ENCODE measurements at regions not wholly inside any gene's neighbourhood (a gene's known extent, or its start where the extent isn't known, plus 50 kb on each side); places are given as distances from the start of the nearest gene placed in this dataset.

DNA sequence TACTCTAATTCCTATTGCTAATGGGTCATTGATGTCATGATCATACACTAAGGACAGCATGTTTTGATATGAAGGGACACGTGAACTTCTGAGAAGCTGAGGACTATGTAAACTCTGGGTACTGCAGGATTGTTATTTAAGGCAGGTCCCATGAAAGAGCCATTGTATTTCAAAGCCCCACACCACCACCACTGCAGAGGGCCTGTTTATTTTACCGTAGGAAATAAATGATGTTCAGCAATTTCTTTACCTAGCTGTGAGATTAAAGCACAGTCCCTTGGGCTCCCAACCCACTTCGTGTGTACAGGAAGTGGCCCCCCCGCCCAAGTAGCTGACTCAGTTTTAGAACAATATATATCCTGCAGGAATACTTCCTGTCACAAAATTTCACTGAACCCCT, 89.8 kb upstream of the ACSL4 start:
- no peak for DNase-seq
- Histone ChIP-seq H3K9me3 (ENCODE audit: control insufficient read depth, low read length) (no peaks in the 10 kb centered on the region), H3K27me3 (replicated peaks; ENCODE audit: control insufficient read depth, insufficient read depth, low read length, poor library complexity, severe bottlenecking) (no peaks in the 10 kb centered on the region), H3K4me3 (ENCODE audit: insufficient read depth, low read depth, low read length, poor library complexity, severe bottlenecking) (no peak overlapping the region), H3K36me3 (ENCODE audit: control insufficient read depth, insufficient read depth, low read length) (no peaks in the 10 kb centered on the region), H3K4me1 (ENCODE audit: control insufficient read depth, insufficient read depth, low read length, poor library complexity, severe bottlenecking) (no peaks in the 10 kb centered on the region), H3K27ac (ENCODE audit: insufficient read depth, low read length, poor library complexity, severe bottlenecking) (no peak overlapping the region)

DNA sequence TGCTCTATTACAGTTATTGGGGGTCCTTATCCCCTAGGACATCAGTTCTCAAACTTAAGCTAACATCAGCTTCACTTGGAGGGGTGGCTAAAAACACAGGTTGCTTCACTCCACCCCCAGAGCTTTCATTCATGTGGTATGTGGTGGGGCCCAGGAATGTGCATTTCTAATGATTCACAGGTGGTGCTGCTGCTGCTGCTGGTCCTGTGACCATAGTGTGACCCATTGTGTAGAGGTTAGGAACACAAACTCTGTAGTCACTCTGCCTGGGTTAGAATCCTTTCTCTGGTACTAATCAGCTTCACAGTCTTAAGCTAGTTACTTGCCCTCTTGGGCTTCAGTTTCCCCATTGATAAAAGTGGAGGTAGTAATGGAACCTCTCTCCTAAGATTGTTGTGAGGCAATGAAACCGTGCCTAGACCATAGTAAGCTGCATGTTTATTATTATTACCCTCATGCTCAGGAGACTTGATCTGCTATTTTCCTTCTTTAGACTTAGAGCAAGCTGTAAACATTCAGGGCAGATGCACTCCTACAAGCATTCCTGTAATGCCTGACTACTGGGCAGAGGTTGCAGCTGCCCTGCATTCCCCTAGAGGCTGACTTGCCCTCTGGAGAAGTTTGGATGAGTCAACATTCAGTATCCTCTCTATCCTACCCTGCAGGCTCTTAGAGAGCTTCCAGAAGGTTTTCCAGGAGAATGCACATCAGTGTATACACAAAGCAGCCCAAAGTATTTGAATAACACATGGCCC, 94.1 kb upstream of the ACSL4 start:
- Histone ChIP-seq H3K36me3 (ENCODE audit: control insufficient read depth, insufficient read depth, low read length) (no peaks in the 10 kb centered on the region), H3K9me3 (ENCODE audit: control insufficient read depth, low read length) (no peaks in the 10 kb centered on the region), H3K4me1 (ENCODE audit: control insufficient read depth, insufficient read depth, low read length, poor library complexity, severe bottlenecking) (no peaks in the 10 kb centered on the region), H3K27me3 (replicated peaks; ENCODE audit: control insufficient read depth, insufficient read depth, low read length, poor library complexity, severe bottlenecking) (no peaks in the 10 kb centered on the region), H3K4me3 (ENCODE audit: insufficient read depth, low read depth, low read length, poor library complexity, severe bottlenecking) (no peak overlapping the region), H3K27ac (ENCODE audit: insufficient read depth, low read length, poor library complexity, severe bottlenecking) (no peak overlapping the region)
- no peak for DNase-seq

DNA sequence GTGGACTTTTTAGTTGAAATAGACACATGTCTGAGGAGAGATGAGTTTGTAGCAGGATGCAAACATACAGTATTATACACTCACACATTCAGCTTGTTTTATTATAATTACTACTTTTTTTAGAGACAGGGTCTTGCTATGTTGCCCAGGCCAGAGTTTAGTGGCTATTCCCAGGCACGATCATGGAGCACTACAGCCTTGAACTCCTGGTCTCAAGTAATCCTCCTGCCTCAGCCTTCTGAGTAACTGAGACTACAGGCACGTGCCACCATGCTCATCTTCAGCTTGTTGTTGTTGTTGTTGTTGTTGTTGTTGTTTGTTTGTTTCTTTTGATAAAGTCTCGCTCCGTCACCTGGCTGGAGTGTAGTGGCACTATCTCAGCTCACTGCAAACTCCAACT, 94.7 kb upstream of the ACSL4 start:
- no peaks in the 10 kb centered on the region for H3K4me1 ChIP-seq (ENCODE audit: control insufficient read depth, insufficient read depth, low read length, poor library complexity, severe bottlenecking)
- no peaks in the 10 kb centered on the region for H3K36me3 ChIP-seq (ENCODE audit: control insufficient read depth, insufficient read depth, low read length)
- no peak for DNase-seq
- H3K27ac ChIP-seq (ENCODE audit: insufficient read depth, low read length, poor library complexity, severe bottlenecking) = no peak overlapping the region
- no peaks in the 10 kb centered on the region for H3K27me3 ChIP-seq (replicated peaks; ENCODE audit: control insufficient read depth, insufficient read depth, low read length, poor library complexity, severe bottlenecking)
- no peak overlapping the region for H3K4me3 ChIP-seq (ENCODE audit: insufficient read depth, low read depth, low read length, poor library complexity, severe bottlenecking)
- H3K9me3 ChIP-seq (ENCODE audit: control insufficient read depth, low read length) = no peaks in the 10 kb centered on the region

DNA sequence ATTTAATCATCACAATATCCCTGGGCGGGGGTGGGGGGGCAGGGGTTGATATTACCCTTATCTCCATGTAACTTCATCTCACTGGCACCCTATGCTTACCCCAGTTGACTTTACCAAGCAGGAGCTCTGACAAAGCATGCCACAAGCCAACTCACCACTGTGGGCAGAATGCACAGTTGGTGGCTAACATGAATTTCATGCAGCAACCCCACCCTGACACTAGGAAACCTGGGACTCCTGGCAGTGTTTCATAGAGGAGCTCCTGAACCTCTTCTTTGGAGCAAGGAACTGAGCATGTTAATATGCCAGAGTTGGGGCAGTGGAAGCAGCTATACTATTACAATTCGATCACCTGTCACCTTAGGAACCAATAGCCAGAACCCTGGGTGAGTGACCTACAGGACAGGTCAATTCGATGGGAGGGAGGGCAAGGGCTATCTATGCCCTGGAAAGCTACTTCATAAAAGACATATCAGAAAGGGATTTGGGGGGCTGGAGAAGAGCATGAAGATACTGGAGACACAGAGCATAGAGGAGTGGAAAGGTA, 97.2 kb upstream of the ACSL4 start:
- Histone ChIP-seq H3K27me3 (replicated peaks; ENCODE audit: control insufficient read depth, insufficient read depth, low read length, poor library complexity, severe bottlenecking) (no peaks in the 10 kb centered on the region), H3K27ac (ENCODE audit: insufficient read depth, low read length, poor library complexity, severe bottlenecking) (no peak overlapping the region), H3K4me1 (ENCODE audit: control insufficient read depth, insufficient read depth, low read length, poor library complexity, severe bottlenecking) (no peaks in the 10 kb centered on the region), H3K9me3 (ENCODE audit: control insufficient read depth, low read length) (no peaks in the 10 kb centered on the region), H3K4me3 (ENCODE audit: insufficient read depth, low read depth, low read length, poor library complexity, severe bottlenecking) (no peak overlapping the region), H3K36me3 (ENCODE audit: control insufficient read depth, insufficient read depth, low read length) (no peaks in the 10 kb centered on the region)
- DNase-seq = no peak

DNA sequence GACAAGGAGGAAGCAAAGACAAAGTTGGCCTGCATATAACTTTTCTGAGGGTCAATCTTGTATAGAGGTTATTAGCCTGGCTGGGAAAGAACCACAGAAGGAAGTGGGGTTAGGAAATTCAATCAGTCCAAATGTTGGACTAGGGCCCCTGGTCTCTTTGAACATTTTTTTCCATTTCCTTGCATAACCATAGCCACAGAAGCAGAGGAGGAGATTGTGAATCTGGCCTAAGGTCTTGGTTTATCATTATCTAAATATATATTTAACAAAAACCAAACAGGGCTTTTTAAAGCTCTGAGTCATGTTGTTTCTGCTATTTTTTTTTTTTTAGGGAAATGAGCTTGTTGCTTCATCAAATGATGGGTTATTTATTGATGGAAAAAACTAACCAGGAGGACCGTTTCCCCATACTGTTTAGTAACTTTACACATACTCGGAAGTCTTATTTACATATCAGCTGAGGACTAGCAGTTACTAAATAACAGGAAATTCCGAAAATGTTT, 97.7 kb upstream of the ACSL4 start:
- no peaks in the 10 kb centered on the region for H3K4me1 ChIP-seq (ENCODE audit: control insufficient read depth, insufficient read depth, low read length, poor library complexity, severe bottlenecking)
- no peaks in the 10 kb centered on the region for H3K36me3 ChIP-seq (ENCODE audit: control insufficient read depth, insufficient read depth, low read length)
- no peaks in the 10 kb centered on the region for H3K27me3 ChIP-seq (replicated peaks; ENCODE audit: control insufficient read depth, insufficient read depth, low read length, poor library complexity, severe bottlenecking)
- DNase-seq = no peak
- H3K9me3 ChIP-seq (ENCODE audit: control insufficient read depth, low read length) = no peaks in the 10 kb centered on the region
- no peak overlapping the region for H3K4me3 ChIP-seq (ENCODE audit: insufficient read depth, low read depth, low read length, poor library complexity, severe bottlenecking)
- no peak overlapping the region for H3K27ac ChIP-seq (ENCODE audit: insufficient read depth, low read length, poor library complexity, severe bottlenecking)

DNA sequence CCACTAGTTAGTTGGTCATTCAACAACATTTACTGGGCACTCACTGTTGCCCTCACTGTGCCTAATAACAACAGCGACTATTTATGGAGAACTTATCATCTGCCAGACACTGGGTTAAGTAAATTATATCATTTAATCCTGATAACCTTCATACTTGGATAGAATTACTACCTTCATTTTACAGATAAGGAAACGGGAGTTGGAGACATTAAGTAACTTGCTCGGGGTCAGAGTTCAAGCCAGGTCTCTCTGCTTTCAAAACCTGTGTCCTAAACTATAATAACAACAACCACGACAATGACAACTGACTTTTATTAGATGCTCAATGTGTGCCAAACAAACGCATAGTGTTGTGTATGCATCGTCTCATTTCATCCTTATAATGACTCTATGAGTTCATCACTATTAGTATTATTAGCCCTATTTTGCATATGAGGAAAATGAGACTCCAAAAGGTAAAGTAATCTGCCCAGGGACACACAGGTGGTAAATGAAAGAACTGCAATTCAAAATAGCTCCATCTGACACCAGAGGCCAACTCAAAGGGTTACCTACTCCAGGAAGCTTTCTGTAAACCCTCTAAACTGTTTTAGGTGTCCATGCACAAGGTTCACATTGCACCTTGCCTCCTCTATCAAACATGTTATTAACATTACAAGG, 98.4 kb upstream of the ACSL4 start:
- Histone ChIP-seq H3K4me3 (ENCODE audit: insufficient read depth, low read depth, low read length, poor library complexity, severe bottlenecking) (no peak overlapping the region), H3K4me1 (ENCODE audit: control insufficient read depth, insufficient read depth, low read length, poor library complexity, severe bottlenecking) (no peaks in the 10 kb centered on the region), H3K27ac (ENCODE audit: insufficient read depth, low read length, poor library complexity, severe bottlenecking) (no peak overlapping the region), H3K9me3 (ENCODE audit: control insufficient read depth, low read length) (no peaks in the 10 kb centered on the region), H3K27me3 (replicated peaks; ENCODE audit: control insufficient read depth, insufficient read depth, low read length, poor library complexity, severe bottlenecking) (no peaks in the 10 kb centered on the region), H3K36me3 (ENCODE audit: control insufficient read depth, insufficient read depth, low read length) (no peaks in the 10 kb centered on the region)
- no peak for DNase-seq

DNA sequence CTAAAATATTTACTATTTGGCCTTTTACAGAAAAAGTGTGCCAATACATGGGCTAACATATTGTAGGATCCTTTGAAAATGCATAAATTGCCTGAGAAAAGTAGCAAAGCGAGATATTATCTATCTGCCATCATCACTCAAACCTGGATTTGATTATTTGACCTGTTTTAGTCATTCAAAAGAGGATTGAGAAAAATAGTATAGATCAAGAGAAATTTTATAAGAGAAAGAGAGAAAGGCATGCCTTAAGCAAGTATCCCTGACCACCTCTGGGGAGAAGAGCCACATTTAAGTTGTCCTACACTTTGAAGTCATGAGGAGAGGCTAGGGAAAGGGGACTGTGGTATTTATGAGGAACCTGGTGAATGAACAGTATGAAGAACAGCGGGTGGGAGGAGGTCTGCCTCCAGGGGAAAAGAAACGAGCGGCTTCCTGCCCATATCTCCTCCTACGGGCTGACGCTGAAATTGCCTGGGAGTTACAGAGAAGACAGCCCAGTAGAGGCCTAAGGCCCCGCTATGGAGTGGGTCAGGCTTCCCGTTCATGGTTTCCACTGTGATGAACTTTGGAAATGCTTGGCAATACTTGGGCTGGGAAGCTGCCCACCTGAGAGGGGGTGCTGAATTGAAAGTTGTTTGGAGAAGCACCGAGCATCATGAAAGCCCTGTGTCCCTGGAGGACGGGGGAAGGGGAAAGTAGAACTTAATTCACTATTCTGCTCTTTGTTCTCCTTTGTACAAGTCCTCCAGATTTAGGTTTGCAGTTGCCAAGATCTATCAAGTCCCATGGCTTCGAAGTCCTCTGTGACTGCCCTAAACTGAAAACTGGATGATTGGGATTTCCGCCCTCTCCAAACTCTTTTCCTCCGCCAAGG, 106.9 kb upstream of the ACSL4 start:
- Histone ChIP-seq H3K27ac (ENCODE audit: insufficient read depth, low read length, poor library complexity, severe bottlenecking) (no peak overlapping the region), H3K27me3 (replicated peaks; ENCODE audit: control insufficient read depth, insufficient read depth, low read length, poor library complexity, severe bottlenecking) (no peaks in the 10 kb centered on the region), H3K9me3 (ENCODE audit: control insufficient read depth, low read length) (no peaks in the 10 kb centered on the region), H3K4me1 (ENCODE audit: control insufficient read depth, insufficient read depth, low read length, poor library complexity, severe bottlenecking) (no peaks in the 10 kb centered on the region), H3K4me3 (ENCODE audit: insufficient read depth, low read depth, low read length, poor library complexity, severe bottlenecking) (no peak overlapping the region), H3K36me3 (ENCODE audit: control insufficient read depth, insufficient read depth, low read length) (no peaks in the 10 kb centered on the region)
- DNase-seq = no peak

DNA sequence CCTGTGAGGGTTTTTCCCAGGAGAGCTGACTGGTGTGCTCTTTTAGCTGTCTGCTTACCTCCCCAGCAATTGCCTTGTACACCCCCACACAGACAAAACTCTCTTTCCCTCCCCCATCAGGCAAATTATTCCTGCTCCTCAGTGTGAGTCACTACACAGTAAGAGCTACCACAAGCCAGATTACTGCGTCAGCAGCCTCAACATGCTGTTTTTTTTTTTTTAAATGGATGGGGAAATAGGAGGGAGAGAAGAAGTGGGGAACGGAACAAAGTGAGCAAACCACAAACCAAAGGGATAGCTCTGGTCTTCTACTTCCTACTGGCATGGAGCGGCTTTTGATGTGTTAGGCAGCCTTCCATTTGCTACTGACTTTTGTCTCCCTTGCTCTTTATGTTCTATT, 107.5 kb upstream of the ACSL4 start:
- DNase-seq = no peak
- Histone ChIP-seq H3K9me3 (ENCODE audit: control insufficient read depth, low read length) (no peaks in the 10 kb centered on the region), H3K27me3 (replicated peaks; ENCODE audit: control insufficient read depth, insufficient read depth, low read length, poor library complexity, severe bottlenecking) (no peaks in the 10 kb centered on the region), H3K4me1 (ENCODE audit: control insufficient read depth, insufficient read depth, low read length, poor library complexity, severe bottlenecking) (no peaks in the 10 kb centered on the region), H3K27ac (ENCODE audit: insufficient read depth, low read length, poor library complexity, severe bottlenecking) (no peak overlapping the region), H3K4me3 (ENCODE audit: insufficient read depth, low read depth, low read length, poor library complexity, severe bottlenecking) (no peak overlapping the region), H3K36me3 (ENCODE audit: control insufficient read depth, insufficient read depth, low read length) (no peaks in the 10 kb centered on the region)

DNA sequence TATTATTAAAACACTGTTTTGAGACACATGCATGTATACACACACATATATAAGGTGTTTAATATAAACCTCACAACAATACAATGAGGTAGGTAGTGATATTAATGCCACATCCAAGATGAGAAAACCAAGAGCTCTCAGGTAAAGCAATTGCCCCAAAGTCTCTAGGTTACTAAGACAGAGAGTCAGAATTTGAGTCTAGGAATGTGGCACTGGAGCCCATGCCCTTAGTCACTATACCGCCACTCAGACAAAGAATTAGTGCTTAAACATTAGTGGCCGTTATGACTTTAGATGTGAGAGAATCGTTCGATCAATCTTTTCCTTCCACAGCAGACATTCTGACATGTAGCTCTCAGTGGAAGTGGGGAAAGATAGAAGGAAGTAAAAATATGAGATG, 108.2 kb upstream of the ACSL4 start:
- no peak overlapping the region for H3K4me3 ChIP-seq (ENCODE audit: insufficient read depth, low read depth, low read length, poor library complexity, severe bottlenecking)
- no peaks in the 10 kb centered on the region for H3K27me3 ChIP-seq (replicated peaks; ENCODE audit: control insufficient read depth, insufficient read depth, low read length, poor library complexity, severe bottlenecking)
- H3K27ac ChIP-seq (ENCODE audit: insufficient read depth, low read length, poor library complexity, severe bottlenecking) = no peak overlapping the region
- no peaks in the 10 kb centered on the region for H3K4me1 ChIP-seq (ENCODE audit: control insufficient read depth, insufficient read depth, low read length, poor library complexity, severe bottlenecking)
- H3K36me3 ChIP-seq (ENCODE audit: control insufficient read depth, insufficient read depth, low read length) = no peaks in the 10 kb centered on the region
- DNase-seq = no peak
- H3K9me3 ChIP-seq (ENCODE audit: control insufficient read depth, low read length) = no peaks in the 10 kb centered on the region
